Erythroblast (primary cell): ENCODE measurements at regions not wholly inside any gene's neighbourhood (a gene's known extent, or its start where the extent isn't known, plus 50 kb on each side); places are given as distances from the start of the nearest gene placed in this dataset.

ENCODE experiments used
- DNase-seq, 2 experiments: peaks; one replicate each; lab custom pipeline; 2025; lab: John Stamatoyannopoulos, UW
- GATA1 ChIP-seq: IDR thresholded peaks from 2 replicates; pipeline ENCODE4 v1.6.1; 2011; ENCODE audit warnings: low read depth, mild to moderate bottlenecking, control low read depth, low read length, moderate library complexity
- POLR2A ChIP-seq: IDR thresholded peaks from 2 replicates; pipeline ENCODE4 v1.6.1; 2011; ENCODE audit warnings: mild to moderate bottlenecking, low read length

GRCh38 chr6:153947808-153948447 lies 91.1 kb upstream of the OPRM1 start:
- TF ChIP-seq POLR2A (no peak), GATA1 (no peak)
- DNase-seq = peak; percentile 14 to 47

GRCh38 chr6:153944201-153944600 lies 94.8 kb upstream of the OPRM1 start:
- no peak for DNase-seq
- no peak for TF ChIP-seq POLR2A
- no peak for TF ChIP-seq GATA1

DNA sequence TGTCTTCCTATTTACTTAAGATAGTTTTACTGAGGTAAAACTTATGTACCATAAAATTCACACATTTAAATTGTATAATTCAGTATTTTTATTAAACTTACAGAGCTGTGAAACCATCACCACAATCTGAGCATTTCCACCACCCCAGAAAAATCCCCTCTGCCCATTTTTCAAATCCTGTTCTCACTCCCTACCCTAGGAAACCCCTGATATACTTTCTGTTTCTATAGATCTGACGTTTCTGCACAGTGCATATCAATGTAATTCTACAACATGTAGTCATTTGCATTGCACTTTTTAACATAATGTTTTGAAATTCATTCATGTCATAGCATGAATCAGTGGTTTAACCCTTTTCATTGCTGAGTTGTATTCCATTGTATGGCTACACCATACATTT lies 96.7 kb upstream of the OPRM1 start:
- TF ChIP-seq POLR2A (no peak), GATA1 (no peak)
- no peak for DNase-seq

GRCh38 chr6:153941768-153942167 lies 97.3 kb upstream of the OPRM1 start:
- no peak for TF ChIP-seq GATA1
- no peak for TF ChIP-seq POLR2A
- no peak for DNase-seq

DNA sequence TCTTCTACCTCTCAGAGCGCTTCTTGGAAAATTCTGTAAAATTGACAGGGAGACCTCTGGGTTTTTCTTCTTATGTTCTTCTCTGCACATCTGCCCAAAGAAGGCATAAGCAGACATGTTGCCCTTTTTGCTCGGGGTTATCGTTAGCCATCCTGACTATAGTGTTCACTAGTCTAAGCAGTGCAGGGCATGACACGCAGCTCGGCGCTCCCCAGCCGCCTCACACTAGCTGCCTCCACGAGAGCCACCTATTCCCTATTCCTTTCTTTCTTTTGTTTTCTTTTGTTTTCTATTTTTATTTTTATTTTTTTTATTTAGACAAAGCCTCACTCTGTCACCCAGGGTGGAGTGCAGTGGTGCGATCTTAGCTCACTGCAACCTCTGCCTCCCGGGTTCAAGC lies 100.2 kb upstream of the OPRM1 start:
- TF ChIP-seq POLR2A (no peak), GATA1 (no peak)
- DNase-seq = no peak

DNA sequence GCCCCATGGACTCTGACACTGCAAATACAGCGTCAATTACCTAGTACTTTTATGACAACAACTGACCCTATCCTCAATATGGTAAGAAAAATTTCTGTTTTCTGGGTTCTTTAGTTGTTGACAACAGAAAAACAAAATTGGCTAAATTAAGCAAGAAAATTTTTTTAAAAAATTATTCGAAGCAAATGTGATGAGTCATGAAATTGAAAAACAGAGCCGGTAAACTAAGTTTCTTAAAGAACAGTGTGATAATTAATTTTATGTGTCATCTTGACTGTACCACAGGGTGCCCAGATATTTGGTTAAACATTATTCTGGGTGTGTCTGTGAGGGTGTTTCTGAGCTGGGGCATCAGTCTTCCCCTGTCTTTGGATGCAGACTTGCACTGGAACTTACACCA lies 107.6 kb upstream of the OPRM1 start:
- no peak for TF ChIP-seq POLR2A
- no peak for TF ChIP-seq GATA1
- DNase-seq = no peak

GRCh38 chr6:153927867-153928266 lies 111.2 kb upstream of the OPRM1 start:
- TF ChIP-seq POLR2A = no peak
- TF ChIP-seq GATA1 = no peak
- DNase-seq = no peak

- no peak for TF ChIP-seq GATA1
- no peak for DNase-seq
Observed at GRCh38 chr6:153898360-153899059, 140.5 kb upstream of the OPRM1 start.

DNA sequence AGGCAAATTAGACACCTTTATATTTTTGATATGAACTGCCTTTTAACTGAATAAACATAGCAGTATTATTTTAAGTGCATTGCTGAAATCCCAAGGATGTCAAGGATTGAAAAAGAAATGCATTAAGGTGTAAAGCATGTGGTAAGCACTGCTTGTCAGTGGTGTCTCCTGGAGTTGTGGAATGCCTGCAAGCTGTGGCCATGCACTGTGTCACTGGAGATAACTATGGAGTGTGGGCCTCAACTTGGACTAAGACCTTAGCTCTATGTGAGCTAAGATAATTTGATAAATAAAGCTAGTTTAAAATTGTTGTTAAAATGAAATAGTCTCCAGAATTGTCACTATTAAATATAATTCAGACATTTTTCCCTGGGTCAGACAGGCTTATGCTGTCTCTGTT lies 156.6 kb upstream of the OPRM1 start:
- DNase-seq = no peak
- TF ChIP-seq POLR2A (no peak), GATA1 (no peak)

DNA sequence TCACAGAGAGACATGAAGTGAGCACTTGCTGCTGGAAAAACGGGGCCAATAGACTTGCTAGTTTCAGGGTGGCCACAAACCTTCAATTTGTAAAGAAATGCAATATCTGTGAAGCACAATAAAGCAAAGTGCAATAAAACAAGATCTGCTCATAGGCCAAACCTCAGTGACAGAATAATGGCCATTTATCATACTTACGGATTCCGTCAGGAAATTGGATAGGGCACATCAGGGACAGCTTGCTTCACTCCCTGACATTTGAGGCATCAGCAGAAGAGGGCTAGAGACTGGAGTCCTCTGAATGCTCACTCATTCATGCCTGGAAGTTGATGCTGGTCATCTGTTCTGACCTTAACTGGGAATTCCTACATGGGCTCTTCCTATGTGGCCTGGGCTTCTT lies 165.5 kb upstream of the OPRM1 start:
- DNase-seq = no peak
- TF ChIP-seq GATA1 (no peak), POLR2A (no peak)

GRCh38 chr6:153872946-153873345 lies 166.1 kb upstream of the OPRM1 start:
- DNase-seq = no peak
- TF ChIP-seq POLR2A (no peak), GATA1 (no peak)

DNA sequence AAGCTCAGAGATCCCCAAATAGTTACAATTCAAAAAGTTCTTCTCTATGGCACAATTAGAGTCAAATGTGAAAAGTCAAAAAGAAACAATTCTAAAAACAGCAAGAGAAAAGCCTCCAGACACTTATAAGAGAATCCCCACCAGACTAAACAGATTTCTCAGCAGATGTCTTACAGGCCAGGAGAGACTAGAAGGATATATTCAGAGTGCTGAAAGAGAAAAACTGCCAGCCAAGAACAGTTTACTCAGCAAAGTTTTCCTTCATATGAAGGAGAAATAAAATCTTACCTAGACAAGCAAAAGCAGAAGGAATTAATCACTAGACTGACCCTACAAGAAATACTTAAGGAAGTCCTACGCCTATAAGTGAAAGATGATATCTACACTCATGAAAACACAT lies 176.1 kb upstream of the OPRM1 start:
- TF ChIP-seq GATA1 = no peak
- no peak for TF ChIP-seq POLR2A
- DNase-seq = no peak

- DNase-seq = no peak
- no peak for TF ChIP-seq POLR2A
Observed at GRCh38 chr6:153862139-153862538, 176.9 kb upstream of the OPRM1 start.

GRCh38 chr6:153858529-153858928 lies 180.5 kb upstream of the OPRM1 start:
- no peak for DNase-seq
- TF ChIP-seq POLR2A (no peak), GATA1 (no peak)

DNA sequence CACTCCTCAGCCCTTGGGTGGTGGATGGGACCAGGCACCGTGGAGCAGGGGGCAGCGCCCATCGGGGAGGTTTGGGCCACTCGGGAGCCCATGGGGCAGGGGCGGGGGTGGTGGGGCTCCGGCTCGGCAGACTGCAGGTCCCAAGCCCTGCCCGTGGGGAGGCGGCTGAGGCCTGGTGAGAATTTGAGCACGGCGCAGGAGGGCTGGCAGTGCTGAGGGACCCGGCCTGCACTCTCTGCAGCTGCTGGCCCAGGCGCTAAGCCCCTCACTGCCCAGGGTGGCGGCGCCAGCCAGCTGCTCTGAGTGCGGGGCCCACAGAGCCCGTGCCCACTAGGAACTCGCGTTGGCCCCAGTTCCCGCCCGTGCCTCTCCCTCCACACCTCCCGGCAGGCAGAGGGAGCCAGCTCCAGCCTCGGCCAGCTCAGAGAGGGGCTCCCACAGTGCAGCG lies 182.1 kb upstream of the OPRM1 start:
- TF ChIP-seq POLR2A (no peak), GATA1 (no peak)

More for the DNA sequence above, 182.1 kb upstream of the OPRM1 start:
- DNase-seq = no peak
